ENCODE measurements at regions not wholly inside any gene's neighbourhood (a gene's known extent, or its start where the extent isn't known, plus 50 kb on each side); places are given as distances from the start of the nearest gene placed in this dataset.
"Not testable (repeated sequence)": the region's sequence is repeated elsewhere in the genome, so short reads cannot be mapped to it uniquely, and the experiment has no call there.

DNA sequence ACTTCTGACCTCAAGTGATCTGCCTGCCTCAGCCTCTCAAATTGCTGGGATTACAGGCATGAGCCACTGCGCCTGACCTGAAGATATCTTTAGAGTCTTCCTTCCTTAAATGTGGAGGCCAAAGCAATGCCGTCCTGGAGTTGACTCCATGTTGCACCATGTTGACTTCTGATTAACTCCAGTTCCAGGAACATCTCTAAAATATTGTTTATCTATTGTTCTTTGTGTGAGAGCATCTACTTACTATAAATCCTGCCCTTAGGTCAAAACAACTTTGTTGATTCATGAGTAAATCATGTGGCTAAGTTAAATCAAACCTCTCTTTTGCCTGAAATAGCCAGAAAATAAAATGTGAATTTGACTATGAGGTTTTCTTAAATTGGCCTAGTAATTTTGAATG, 56.6 kb upstream of the CAPRIN1 start:
- H3K4me2 ChIP-seq (ENCODE audit: unreplicated experiment), result no peak overlapping the region
- H3K9me2 ChIP-seq (ENCODE audit: insufficient read depth), result no peaks in the 10 kb centered on the region
- H3K9ac ChIP-seq, result no peak overlapping the region
- peaks cover 6% of the 10 kb centered on the region for H3K27me3 ChIP-seq (replicated peaks; ENCODE audit: insufficient read depth)
- TF ChIP-seq EZH2phosphoT487 (IDR thresholded peaks at IDR 0.05; ENCODE audit: insufficient read depth, low read depth) (no peak), EZH2 (IDR thresholded peaks at IDR 0.05; ENCODE audit: insufficient read depth, poor library complexity, severe bottlenecking) (no peak)
- 76% methylated on average over 2 of the region's 2 CpGs for WGBS, 2 experiments (ENCODE audit: low coverage in 1 of 2, low lambda C conversion rate in 2 of 2, missing lambda C conversion rate in 2 of 2)
- no peak overlapping the region for H2AFZ ChIP-seq
- in situ Hi-C loops (cut with MboI), result loop anchor here (10.0 kb wide), 1 partner anchor 370 kb away; no protein-coding TSS in a partner anchor
- no peaks in the 10 kb centered on the region for H4K20me1 ChIP-seq (ENCODE audit: insufficient read depth)
- H3F3A ChIP-seq (ENCODE audit: insufficient read depth), result no peaks in the 10 kb centered on the region
- no peak overlapping the region for H3K4me3 ChIP-seq
- DNase-seq, result no peak
- H3K9me3 ChIP-seq (ENCODE audit: low read depth), result no peaks in the 10 kb centered on the region
- H3K79me2 ChIP-seq (ENCODE audit: insufficient read depth), result no peaks in the 10 kb centered on the region
- no peaks in the 10 kb centered on the region for H3K4me1 ChIP-seq (ENCODE audit: insufficient read depth)
- H3K27ac ChIP-seq, result no peak overlapping the region
- H3K36me3 ChIP-seq (ENCODE audit: low read depth), result no peaks in the 10 kb centered on the region

DNA sequence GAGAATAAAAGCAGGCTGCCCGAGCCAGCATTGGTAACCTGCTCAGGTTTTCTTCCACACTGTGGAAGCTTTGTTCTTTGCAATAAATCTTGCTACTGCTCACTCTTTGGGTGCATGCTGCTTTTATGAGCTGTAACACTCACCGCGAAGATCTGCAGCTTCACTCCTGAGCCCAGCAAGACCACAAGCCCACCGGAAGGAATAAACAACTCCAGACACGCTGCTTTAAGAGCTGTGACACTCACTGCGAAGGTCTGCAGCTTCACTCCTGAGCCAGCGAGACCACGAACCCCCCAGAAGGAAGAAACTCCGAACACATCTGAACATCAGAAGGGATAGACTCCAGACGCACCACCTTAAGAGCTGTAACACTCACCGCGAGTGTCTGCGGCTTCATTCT, 60.4 kb upstream of the CAPRIN1 start:
- in situ Hi-C loops (cut with MboI), result loop anchor here (10.0 kb wide), 1 partner anchor 374 kb away; no protein-coding TSS in a partner anchor
- WGBS, 2 experiments (ENCODE audit: low coverage in 1 of 2, low lambda C conversion rate in 2 of 2, missing lambda C conversion rate in 2 of 2), result 25 to 26% methylated on average over 13 of the region's 13 CpGs

GRCh38 chr11:33990131-33990530, 61.4 kb upstream of the CAPRIN1 start:
- H3K9me2 ChIP-seq (ENCODE audit: insufficient read depth); H3K9ac ChIP-seq; H3K4me3 ChIP-seq; H3F3A ChIP-seq (ENCODE audit: insufficient read depth); H3K79me2 ChIP-seq (ENCODE audit: insufficient read depth); DNase-seq; H4K20me1 ChIP-seq (ENCODE audit: insufficient read depth); H3K27me3 ChIP-seq (replicated peaks; ENCODE audit: insufficient read depth); H3K4me1 ChIP-seq (ENCODE audit: insufficient read depth); H3K4me2 ChIP-seq (ENCODE audit: unreplicated experiment); H3K9me3 ChIP-seq (ENCODE audit: low read depth); H3K27ac ChIP-seq; H3K36me3 ChIP-seq (ENCODE audit: low read depth); H2AFZ ChIP-seq: not testable (repeated sequence)
- in situ Hi-C loops (cut with MboI), result loop anchor here (10.0 kb wide), 1 partner anchor 375 kb away; no protein-coding TSS in a partner anchor
- WGBS, 2 experiments (ENCODE audit: low coverage in 1 of 2, low lambda C conversion rate in 2 of 2, missing lambda C conversion rate in 2 of 2), result 90 to 100% methylated on average over 2 to 26 of the region's 32 CpGs

More for the DNA sequence above, 60.4 kb upstream of the CAPRIN1 start:
- not testable (repeated sequence) for H3K4me1 ChIP-seq (ENCODE audit: insufficient read depth); H3K4me2 ChIP-seq (ENCODE audit: unreplicated experiment); H3K79me2 ChIP-seq (ENCODE audit: insufficient read depth); H2AFZ ChIP-seq; H3K4me3 ChIP-seq; H3K9ac ChIP-seq; H4K20me1 ChIP-seq (ENCODE audit: insufficient read depth); DNase-seq; H3K9me2 ChIP-seq (ENCODE audit: insufficient read depth); H3K27ac ChIP-seq; H3K27me3 ChIP-seq (replicated peaks; ENCODE audit: insufficient read depth); H3K36me3 ChIP-seq (ENCODE audit: low read depth); H3K9me3 ChIP-seq (ENCODE audit: low read depth); H3F3A ChIP-seq (ENCODE audit: insufficient read depth)

GRCh38 chr11:33989461-33989860, 62.1 kb upstream of the CAPRIN1 start:
- Histone ChIP-seq H3K9me2 (ENCODE audit: insufficient read depth) (no peaks in the 10 kb centered on the region), H3K9ac (no peak overlapping the region), H3K36me3 (ENCODE audit: low read depth) (no peaks in the 10 kb centered on the region), H3K79me2 (ENCODE audit: insufficient read depth) (no peaks in the 10 kb centered on the region), H3K4me2 (ENCODE audit: unreplicated experiment) (no peak overlapping the region), H3K4me1 (ENCODE audit: insufficient read depth) (no peaks in the 10 kb centered on the region), H2AFZ (no peak overlapping the region), H3K27me3 (replicated peaks; ENCODE audit: insufficient read depth) (peaks cover 6% of the 10 kb centered on the region), H3K9me3 (ENCODE audit: low read depth) (no peaks in the 10 kb centered on the region), H3K4me3 (no peak overlapping the region), H3F3A (ENCODE audit: insufficient read depth) (no peaks in the 10 kb centered on the region), H4K20me1 (ENCODE audit: insufficient read depth) (no peaks in the 10 kb centered on the region), H3K27ac (no peak overlapping the region)
- DNase-seq, result no peak
- 63 to 68% methylated on average over 7 of the region's 7 CpGs for WGBS, 2 experiments (ENCODE audit: low coverage in 1 of 2, low lambda C conversion rate in 2 of 2, missing lambda C conversion rate in 2 of 2)
- in situ Hi-C loops (cut with MboI), result no loop called here
- TF ChIP-seq EZH2phosphoT487 (IDR thresholded peaks at IDR 0.05; ENCODE audit: insufficient read depth, low read depth), result no peak
- no peak for TF ChIP-seq EZH2 (IDR thresholded peaks at IDR 0.05; ENCODE audit: insufficient read depth, poor library complexity, severe bottlenecking)

- Histone ChIP-seq H3K79me2 (ENCODE audit: insufficient read depth) (no peaks in the 10 kb centered on the region), H4K20me1 (ENCODE audit: insufficient read depth) (no peaks in the 10 kb centered on the region), H3K4me2 (ENCODE audit: unreplicated experiment) (no peak overlapping the region), H3K27ac (no peak overlapping the region), H3F3A (ENCODE audit: insufficient read depth) (no peaks in the 10 kb centered on the region), H3K4me3 (no peak overlapping the region), H3K9ac (no peak overlapping the region), H3K9me2 (ENCODE audit: insufficient read depth) (no peaks in the 10 kb centered on the region), H3K36me3 (ENCODE audit: low read depth) (no peaks in the 10 kb centered on the region), H3K9me3 (ENCODE audit: low read depth) (no peaks in the 10 kb centered on the region), H3K4me1 (ENCODE audit: insufficient read depth) (no peaks in the 10 kb centered on the region), H2AFZ (no peak overlapping the region), H3K27me3 (replicated peaks; ENCODE audit: insufficient read depth) (peaks cover 6% of the 10 kb centered on the region)
- no peak for DNase-seq
- WGBS, 2 experiments (ENCODE audit: low coverage in 1 of 2, low lambda C conversion rate in 2 of 2, missing lambda C conversion rate in 2 of 2), result 67 to 72% methylated on average over 7 of the region's 7 CpGs
- TF ChIP-seq EZH2 (IDR thresholded peaks at IDR 0.05; ENCODE audit: insufficient read depth, poor library complexity, severe bottlenecking) (no peak), EZH2phosphoT487 (IDR thresholded peaks at IDR 0.05; ENCODE audit: insufficient read depth, low read depth) (no peak)
- in situ Hi-C loops (cut with MboI), result no loop called here
Measured at GRCh38 chr11:33988586-33989370, 62.8 kb upstream of the CAPRIN1 start.
